ENCODE measurements at regions not wholly inside any gene's neighbourhood (a gene's known extent, or its start where the extent isn't known, plus 50 kb on each side); places are given as distances from the start of the nearest gene placed in this dataset.

DNA sequence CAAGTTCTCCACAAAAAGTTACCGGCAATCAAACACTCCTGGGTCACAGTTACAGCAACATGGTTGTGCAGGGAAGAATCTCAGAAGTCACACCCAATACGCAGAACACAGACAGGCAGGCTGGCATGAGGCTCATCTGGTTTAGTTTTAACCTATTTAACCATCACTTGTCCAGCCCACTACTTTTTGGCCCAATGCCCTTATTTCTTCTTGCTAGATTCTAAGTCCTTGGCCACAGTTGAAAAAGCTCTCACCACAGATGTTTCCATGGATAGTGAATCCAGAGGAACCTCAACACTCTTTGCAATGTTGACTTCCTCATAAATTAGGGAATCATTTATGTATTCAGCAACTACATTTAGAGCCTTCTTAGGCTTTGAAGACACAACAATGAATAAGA, 50.7 kb upstream of the FNDC3A start:
- H2AK5ac ChIP-seq (ENCODE audit: low read length), result no peak overlapping the region
- no peak overlapping the region for H3K4ac ChIP-seq (ENCODE audit: low read depth, low read length)
- no peaks in the 10 kb centered on the region for H3K4me1 ChIP-seq (ENCODE audit: control insufficient read depth, low read depth, low read length)
- no peak overlapping the region for H2BK5ac ChIP-seq (ENCODE audit: low read length)
- H3K23ac ChIP-seq (ENCODE audit: low read length), result no peak overlapping the region
- no peaks in the 10 kb centered on the region for H3K79me2 ChIP-seq (ENCODE audit: control insufficient read depth, insufficient read depth, low read length)
- no peaks in the 10 kb centered on the region for H3K36me3 ChIP-seq (ENCODE audit: control insufficient read depth, insufficient read depth, low read length)
- no peaks in the 10 kb centered on the region for H3K27me3 ChIP-seq (ENCODE audit: insufficient read depth, low read length, poor library complexity)
- no peak overlapping the region for H3K27ac ChIP-seq (ENCODE audit: low read depth, low read length)
- no peak overlapping the region for H4K8ac ChIP-seq (ENCODE audit: low read depth, low read length)
- H2BK120ac ChIP-seq (ENCODE audit: low read depth, low read length), result no peak overlapping the region
- no peak overlapping the region for H3K4me2 ChIP-seq (ENCODE audit: low read length)
- no CpG with 5 or more reads among the region's 2 CpGs for WGBS (ENCODE audit: extremely low coverage, insufficient coverage, low lambda C conversion rate)
- H2BK15ac ChIP-seq (replicated peaks; ENCODE audit: low read depth), result no peak overlapping the region
- no peak overlapping the region for H3K4me3 ChIP-seq (ENCODE audit: low read length)
- no peak for DNase-seq
- no peak overlapping the region for H4K5ac ChIP-seq (ENCODE audit: low read length)
- no peaks in the 10 kb centered on the region for H3K79me1 ChIP-seq (ENCODE audit: low read length)
- no peak overlapping the region for H3K56ac ChIP-seq (ENCODE audit: low read length)
- no peak overlapping the region for H3K18ac ChIP-seq (ENCODE audit: low read length)
- no peak overlapping the region for H3K9ac ChIP-seq (ENCODE audit: low read length)
